Central memory CD8-positive, alpha-beta T cell (primary cell): ENCODE measurements at regions not wholly inside any gene's neighbourhood (a gene's known extent, or its start where the extent isn't known, plus 50 kb on each side); places are given as distances from the start of the nearest gene placed in this dataset.

Source experiments
- ATAC-seq: fragments of 150-1000 bp; cut with Tn5 transposase; replicated peaks from 2 replicates; pipeline ENCODE4 v1.10.0; 2022; ENCODE audit warnings: mild to moderate bottlenecking, moderate FRiP score, moderate number of reproducible peaks; ENCODE audit not compliant: poor library complexity, severe bottlenecking; ENCODE audit errors: extremely low read depth
- DNase-seq, 2 donors: peaks; one replicate each; pipeline ENCODE4 v3.0.0; 2021; ENCODE audit warnings: low spot score in 2 of 2
- H3K27ac Mint-ChIP-seq: one replicate; pipeline ENCODE4 v1.8.0; 2022; ENCODE audit warnings: low read depth, mild to moderate bottlenecking, moderate library complexity, mixed read lengths
- H3K27me3 Mint-ChIP-seq: one replicate; pipeline ENCODE4 v1.8.0; 2022; ENCODE audit warnings: mixed read lengths
- H3K36me3 Mint-ChIP-seq: one replicate; pipeline ENCODE4 v1.8.0; 2022; ENCODE audit warnings: mild to moderate bottlenecking, moderate library complexity, mixed read lengths; ENCODE audit not compliant: insufficient read depth
- H3K4me1 Mint-ChIP-seq: one replicate; pipeline ENCODE4 v1.8.0; 2022; ENCODE audit warnings: mixed read lengths
- H3K4me3 Mint-ChIP-seq: one replicate; pipeline ENCODE4 v1.8.0; 2022; ENCODE audit warnings: mild to moderate bottlenecking, moderate library complexity, mixed read lengths
- H3K9me3 Mint-ChIP-seq: one replicate; pipeline ENCODE4 v1.8.0; 2022; ENCODE audit warnings: mixed read lengths

DNA sequence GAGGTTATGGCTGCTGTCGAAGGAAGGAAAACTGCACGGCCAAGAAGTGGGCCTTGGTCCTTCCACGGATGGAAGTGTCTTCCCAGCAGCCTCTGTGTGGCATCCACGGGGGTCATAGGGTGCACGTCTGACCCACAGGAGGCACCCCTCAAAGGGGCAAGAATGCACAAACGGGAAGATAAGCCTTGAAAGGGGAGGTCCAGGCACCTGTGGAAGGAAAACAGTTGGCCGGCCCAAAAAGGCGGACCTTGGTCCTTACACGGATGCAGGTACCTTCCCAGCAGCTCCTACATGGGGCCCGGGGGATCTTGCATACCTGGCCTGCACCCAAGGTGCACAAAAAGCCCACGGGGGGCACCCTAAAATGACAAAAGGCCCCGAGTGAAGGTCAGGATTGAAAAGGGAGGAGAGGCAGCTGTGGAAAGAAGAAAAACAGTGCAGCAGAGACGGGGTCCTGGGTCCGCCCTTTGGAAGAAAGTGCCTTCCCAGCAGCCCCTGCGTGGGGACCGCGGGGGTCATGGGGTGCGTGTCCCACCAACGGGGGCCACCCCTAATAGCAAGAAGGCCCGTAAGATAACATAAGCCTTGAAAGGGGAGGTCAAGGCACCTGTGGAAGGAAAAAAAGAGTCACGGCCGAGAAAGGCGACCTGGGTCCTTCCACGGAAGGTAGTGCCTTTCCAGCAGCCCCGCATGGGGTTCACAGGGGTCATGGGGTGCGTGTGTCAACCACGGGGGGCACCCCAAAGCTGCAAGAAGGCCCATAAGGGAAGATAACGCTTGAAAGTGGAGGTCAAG lies 276.1 kb downstream of the ALG10 start:
- no peaks in the 10 kb centered on the region for H3K4me1 Mint-ChIP-seq
- H3K9me3 Mint-ChIP-seq = peaks cover 58% of the 10 kb centered on the region
- no peaks in the 10 kb centered on the region for H3K36me3 Mint-ChIP-seq
- H3K4me3 Mint-ChIP-seq = no peak overlapping the region
- H3K27ac Mint-ChIP-seq = no peak overlapping the region
- no peak for ATAC-seq
- no peak for DNase-seq
- peaks cover 18% of the 10 kb centered on the region for H3K27me3 Mint-ChIP-seq

GRCh38 chr12:34298971-34299801 lies 276.9 kb downstream of the ALG10 start:
- no peak for DNase-seq
- no peaks in the 10 kb centered on the region for H3K4me1 Mint-ChIP-seq
- no peak overlapping the region for H3K4me3 Mint-ChIP-seq
- no peak for ATAC-seq
- H3K36me3 Mint-ChIP-seq = no peaks in the 10 kb centered on the region
- peaks cover 18% of the 10 kb centered on the region for H3K27me3 Mint-ChIP-seq
- H3K27ac Mint-ChIP-seq = no peak overlapping the region
- H3K9me3 Mint-ChIP-seq = peaks cover 59% of the 10 kb centered on the region

DNA sequence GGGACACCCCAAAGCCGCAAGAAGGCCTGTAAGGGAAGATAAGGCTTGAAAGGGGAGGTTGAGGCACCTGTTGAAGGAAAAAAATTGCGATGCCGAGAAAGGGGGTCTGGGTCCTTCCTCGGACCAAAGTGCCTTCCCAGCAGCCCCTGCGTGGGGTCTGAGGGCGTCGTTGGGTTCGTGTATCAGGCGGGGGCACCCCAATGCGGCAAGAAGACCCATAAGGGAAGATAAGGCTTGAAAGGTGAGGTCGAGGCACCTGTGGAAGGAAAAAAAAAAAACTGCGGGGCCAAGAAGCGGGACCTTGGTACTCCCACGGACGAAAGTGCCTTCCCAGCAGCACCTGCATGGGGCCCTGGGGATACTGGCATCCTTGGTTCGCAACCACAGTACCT lies 277.5 kb downstream of the ALG10 start:
- Mint-ChIP-seq H3K27ac (no peak overlapping the region), H3K4me1 (no peaks in the 10 kb centered on the region), H3K9me3 (peaks cover 62% of the 10 kb centered on the region), H3K27me3 (peaks cover 18% of the 10 kb centered on the region), H3K36me3 (no peaks in the 10 kb centered on the region), H3K4me3 (no peak overlapping the region)
- DNase-seq (no peak), ATAC-seq (no peak)

GRCh38 chr12:34300376-34301250 lies 278.3 kb downstream of the ALG10 start:
- H3K27me3 Mint-ChIP-seq = peaks cover 10% of the 10 kb centered on the region
- H3K27ac Mint-ChIP-seq = no peak overlapping the region
- no peaks in the 10 kb centered on the region for H3K4me1 Mint-ChIP-seq
- DNase-seq (no peak), ATAC-seq (no peak)
- H3K4me3 Mint-ChIP-seq = no peak overlapping the region
- H3K36me3 Mint-ChIP-seq = no peaks in the 10 kb centered on the region
- H3K9me3 Mint-ChIP-seq = peaks cover 63% of the 10 kb centered on the region

- ATAC-seq = no peak
Measured at GRCh38 chr12:34301251-34302130, 279.2 kb downstream of the ALG10 start.

GRCh38 chr12:34302131-34302885 lies 280.0 kb downstream of the ALG10 start:
- Mint-ChIP-seq H3K9me3 (peaks cover 78% of the 10 kb centered on the region), H3K36me3 (no peaks in the 10 kb centered on the region), H3K27me3 (no peaks in the 10 kb centered on the region), H3K4me3 (no peak overlapping the region), H3K27ac (no peak overlapping the region), H3K4me1 (no peaks in the 10 kb centered on the region)
- ATAC-seq (no peak), DNase-seq (no peak)

More at GRCh38 chr12:34301251-34302130, 279.2 kb downstream of the ALG10 start:
- no peak for DNase-seq
- H3K4me1 Mint-ChIP-seq = no peaks in the 10 kb centered on the region
- no peak overlapping the region for H3K4me3 Mint-ChIP-seq
- no peak overlapping the region for H3K27ac Mint-ChIP-seq
- H3K9me3 Mint-ChIP-seq = peaks cover 71% of the 10 kb centered on the region
- no peaks in the 10 kb centered on the region for H3K36me3 Mint-ChIP-seq
- H3K27me3 Mint-ChIP-seq = peaks cover 1% of the 10 kb centered on the region

DNA sequence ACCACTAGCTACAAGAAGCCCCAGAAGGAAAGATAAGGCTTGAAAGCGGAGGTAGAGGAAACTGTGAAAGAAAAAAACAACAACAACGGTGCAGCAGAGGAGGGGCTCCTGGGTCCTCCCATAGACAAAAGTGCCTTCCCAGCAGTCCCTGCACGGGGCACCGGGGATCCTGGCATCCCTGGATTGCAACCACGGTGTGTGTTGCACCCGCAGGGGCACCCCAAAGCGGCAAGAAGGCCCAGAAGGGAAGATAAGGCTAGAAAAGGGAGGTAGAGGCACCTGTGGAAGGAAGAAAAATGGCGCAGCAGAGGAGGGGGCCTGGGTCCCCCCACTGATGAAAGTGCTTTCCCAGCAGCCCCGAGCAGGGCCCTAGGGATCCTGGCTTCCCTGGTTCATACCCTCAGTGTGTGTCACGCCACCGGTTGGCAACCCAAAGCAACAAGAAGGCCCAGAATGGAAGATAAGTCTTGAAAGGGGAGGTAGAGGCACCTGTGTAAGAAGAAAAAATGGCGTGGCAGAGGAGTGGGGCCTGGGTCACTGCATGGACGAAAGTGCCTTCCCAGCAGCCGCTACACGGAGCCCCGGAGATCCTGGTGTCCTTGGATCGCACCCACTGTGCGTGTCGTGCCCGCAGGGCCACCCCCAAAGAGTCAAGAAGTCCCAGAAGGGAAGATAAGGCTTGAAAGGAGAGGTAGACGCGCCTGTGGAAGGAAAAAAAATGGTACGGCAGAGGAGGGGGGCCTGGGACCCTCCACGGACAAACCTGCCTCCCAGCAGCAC lies 281.0 kb downstream of the ALG10 start:
- Mint-ChIP-seq H3K36me3 (no peaks in the 10 kb centered on the region), H3K9me3 (peaks cover 80% of the 10 kb centered on the region)

GRCh38 chr12:34304001-34304400 lies 281.7 kb downstream of the ALG10 start:
- Mint-ChIP-seq H3K27me3 (no peaks in the 10 kb centered on the region), H3K36me3 (no peaks in the 10 kb centered on the region), H3K4me3 (no peak overlapping the region), H3K27ac (no peak overlapping the region), H3K4me1 (no peaks in the 10 kb centered on the region), H3K9me3 (peaks cover 76% of the 10 kb centered on the region)
- ATAC-seq (no peak), DNase-seq (no peak)

More for the DNA sequence above, 281.0 kb downstream of the ALG10 start:
- ATAC-seq (no peak), DNase-seq (no peak)
- Mint-ChIP-seq H3K27me3 (no peaks in the 10 kb centered on the region), H3K4me3 (no peak overlapping the region), H3K27ac (no peak overlapping the region), H3K4me1 (no peaks in the 10 kb centered on the region)

DNA sequence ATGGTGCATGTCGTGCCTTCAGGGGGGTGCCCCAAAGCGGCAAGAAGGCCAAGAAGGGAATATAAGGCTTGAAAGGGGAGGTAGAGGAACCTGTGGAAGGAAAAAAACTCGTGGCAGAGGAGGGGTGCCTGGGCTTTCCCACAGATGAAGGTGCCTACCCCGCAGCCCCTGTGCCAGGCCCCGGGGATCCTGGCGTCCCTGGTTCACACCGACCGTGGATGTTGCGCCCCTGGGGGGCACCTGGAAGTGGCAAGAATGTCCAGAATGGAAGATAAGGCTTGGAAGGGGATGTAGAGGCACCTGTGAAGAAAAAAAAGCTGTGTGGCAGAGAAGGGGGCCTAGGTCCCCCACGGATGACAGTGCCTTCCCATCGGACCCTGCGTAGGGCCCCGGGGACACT lies 282.2 kb downstream of the ALG10 start:
- Mint-ChIP-seq H3K4me3 (no peak overlapping the region), H3K4me1 (no peaks in the 10 kb centered on the region), H3K36me3 (no peaks in the 10 kb centered on the region), H3K27me3 (no peaks in the 10 kb centered on the region), H3K27ac (no peak overlapping the region), H3K9me3 (peaks cover 74% of the 10 kb centered on the region)
- ATAC-seq = no peak
- DNase-seq = no peak

GRCh38 chr12:34305176-34305575 lies 282.9 kb downstream of the ALG10 start:
- Mint-ChIP-seq H3K36me3 (no peaks in the 10 kb centered on the region), H3K4me1 (no peaks in the 10 kb centered on the region), H3K27ac (no peak overlapping the region), H3K4me3 (no peak overlapping the region), H3K27me3 (no peaks in the 10 kb centered on the region), H3K9me3 (peaks cover 73% of the 10 kb centered on the region)
- DNase-seq = no peak
- ATAC-seq = no peak
